COLO668 (cell line): ENCODE measurements at regions not wholly inside any gene's neighbourhood (a gene's known extent, or its start where the extent isn't known, plus 50 kb on each side); places are given as distances from the start of the nearest gene placed in this dataset.
A peak's percentile ranks its signal among the peaks of the same experiment; 100 is the strongest.
"Not testable (repeated sequence)": the region's sequence is repeated elsewhere in the genome, so short reads cannot be mapped to it uniquely, and the experiment has no call there.

ENCODE experiments used
- DNase-seq: peaks from one replicate; lab custom pipeline; 2025; ENCODE audit not compliant: unreplicated experiment; lab: John Stamatoyannopoulos, UW

- DNase-seq: no peak
These were observed 120.1 kb upstream of the CDYL start for GRCh38 chr6:4656106-4656505.

GRCh38 chr6:4655196-4656025, 120.8 kb upstream of the CDYL start:
- DNase-seq: no peak

- DNase-seq: no peak
These were observed 123.1 kb upstream of the CDYL start for GRCh38 chr6:4653141-4653540.

GRCh38 chr6:4651831-4652467, 124.3 kb upstream of the CDYL start:
- DNase-seq: no peak

GRCh38 chr6:4649728-4650127, 126.5 kb upstream of the CDYL start:
- no peak for DNase-seq

GRCh38 chr6:4647414-4648365, 128.5 kb upstream of the CDYL start:
- DNase-seq: peak; percentile 14

GRCh38 chr6:4645713-4646360, 130.4 kb upstream of the CDYL start:
- no peak for DNase-seq

GRCh38 chr6:4644996-4645395, 131.2 kb upstream of the CDYL start:
- no peak for DNase-seq

- DNase-seq: no peak
These were observed 134.7 kb upstream of the CDYL start for GRCh38 chr6:4641461-4641860.

GRCh38 chr6:4640139-4640538, 136.1 kb upstream of the CDYL start:
- DNase-seq: no peak

GRCh38 chr6:4638641-4639040, 137.6 kb upstream of the CDYL start:
- DNase-seq: no peak

- no peak for DNase-seq
These were observed 138.3 kb upstream of the CDYL start for GRCh38 chr6:4637691-4638433.

- no peak for DNase-seq
These were observed 139.4 kb upstream of the CDYL start for GRCh38 chr6:4636881-4637224.

GRCh38 chr6:4636191-4636880, 139.9 kb upstream of the CDYL start:
- DNase-seq: no peak

- no peak for DNase-seq
These were observed 140.5 kb upstream of the CDYL start for GRCh38 chr6:4635666-4636065.

GRCh38 chr6:4632421-4632820, 143.8 kb upstream of the CDYL start:
- no peak for DNase-seq

- DNase-seq: not testable (repeated sequence)
These were observed 146.4 kb upstream of the CDYL start for GRCh38 chr6:4629789-4630188.

- DNase-seq: no peak
These were observed 150.6 kb upstream of the CDYL start for GRCh38 chr6:4625557-4625956.

GRCh38 chr6:4624726-4625125, 151.5 kb upstream of the CDYL start:
- no peak for DNase-seq
